ENCODE measurements at regions not wholly inside any gene's neighbourhood (a gene's known extent, or its start where the extent isn't known, plus 50 kb on each side); places are given as distances from the start of the nearest gene placed in this dataset.

DNA sequence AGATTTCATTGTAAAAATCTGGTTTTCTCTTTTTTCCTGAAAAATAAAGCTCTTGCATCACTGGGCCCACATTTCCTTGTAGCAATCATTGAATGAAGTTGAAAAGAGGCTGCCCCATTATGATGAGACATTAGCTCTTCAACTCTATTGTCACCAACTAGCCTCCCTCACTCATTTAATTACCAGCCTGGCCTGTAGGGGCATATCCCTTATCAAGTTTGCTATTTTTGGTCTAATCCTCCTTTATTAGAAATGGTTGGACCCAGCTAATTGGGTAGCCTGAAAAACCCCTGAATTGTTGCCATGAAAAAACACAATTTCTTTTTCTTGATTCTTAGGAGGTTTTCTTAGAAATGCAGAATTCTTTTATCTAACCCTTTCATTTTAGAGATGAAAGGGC lies 164.6 kb upstream of the CASK start:
- intact Hi-C loops (cut with micrococcal nuclease) = no loop called here
- no peak overlapping the region for H3K4me3 ChIP-seq
- TF ChIP-seq, protein P1, sequence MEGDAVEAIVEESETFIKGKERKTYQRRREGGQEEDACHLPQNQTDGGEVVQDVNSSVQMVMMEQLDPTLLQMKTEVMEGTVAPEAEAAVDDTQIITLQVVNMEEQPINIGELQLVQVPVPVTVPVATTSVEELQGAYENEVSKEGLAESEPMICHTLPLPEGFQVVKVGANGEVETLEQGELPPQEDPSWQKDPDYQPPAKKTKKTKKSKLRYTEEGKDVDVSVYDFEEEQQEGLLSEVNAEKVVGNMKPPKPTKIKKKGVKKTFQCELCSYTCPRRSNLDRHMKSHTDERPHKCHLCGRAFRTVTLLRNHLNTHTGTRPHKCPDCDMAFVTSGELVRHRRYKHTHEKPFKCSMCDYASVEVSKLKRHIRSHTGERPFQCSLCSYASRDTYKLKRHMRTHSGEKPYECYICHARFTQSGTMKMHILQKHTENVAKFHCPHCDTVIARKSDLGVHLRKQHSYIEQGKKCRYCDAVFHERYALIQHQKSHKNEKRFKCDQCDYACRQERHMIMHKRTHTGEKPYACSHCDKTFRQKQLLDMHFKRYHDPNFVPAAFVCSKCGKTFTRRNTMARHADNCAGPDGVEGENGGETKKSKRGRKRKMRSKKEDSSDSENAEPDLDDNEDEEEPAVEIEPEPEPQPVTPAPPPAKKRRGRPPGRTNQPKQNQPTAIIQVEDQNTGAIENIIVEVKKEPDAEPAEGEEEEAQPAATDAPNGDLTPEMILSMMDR (IDR thresholded peaks at IDR 0.05; ENCODE audit: borderline replicate concordance) = no peak
- no peak overlapping the region for H3K27ac ChIP-seq (replicated peaks)
- no peaks in the 10 kb centered on the region for H3K36me3 ChIP-seq
- no peaks in the 10 kb centered on the region for H3K27me3 ChIP-seq (ENCODE audit: low read depth)
- no peaks in the 10 kb centered on the region for H3K4me1 ChIP-seq
- H3K9me3 ChIP-seq (replicated peaks) = no peaks in the 10 kb centered on the region
- DNase-seq = no peak

DNA sequence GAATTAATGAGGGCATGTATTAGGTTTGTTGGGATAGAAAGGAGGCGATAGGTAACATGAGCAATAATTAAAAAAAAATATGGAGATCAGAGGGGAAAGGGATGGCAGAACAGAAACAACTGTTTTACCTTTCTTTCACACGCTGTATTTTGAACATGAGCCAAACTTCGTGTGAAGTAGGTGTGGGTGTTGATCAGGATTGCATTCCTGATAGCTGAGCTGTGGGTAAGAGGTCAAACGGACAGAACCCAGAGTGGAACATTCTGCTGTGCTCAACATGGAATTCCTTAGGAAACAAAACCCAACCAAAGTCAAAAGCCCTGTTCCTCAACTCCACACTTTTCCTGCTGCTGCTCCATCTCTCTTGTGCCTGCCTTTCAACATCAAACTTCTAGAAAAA lies 162.5 kb upstream of the CASK start:
- TF ChIP-seq, protein P1 (IDR thresholded peaks at IDR 0.05; ENCODE audit: borderline replicate concordance) = no peak
- no peaks in the 10 kb centered on the region for H3K9me3 ChIP-seq (replicated peaks)
- H3K36me3 ChIP-seq = no peaks in the 10 kb centered on the region
- no peaks in the 10 kb centered on the region for H3K27me3 ChIP-seq (ENCODE audit: low read depth)
- no peak overlapping the region for H3K27ac ChIP-seq (replicated peaks)
- no peaks in the 10 kb centered on the region for H3K4me1 ChIP-seq
- no peak for DNase-seq
- no peak overlapping the region for H3K4me3 ChIP-seq
- intact Hi-C loops (cut with micrococcal nuclease) = no loop called here

DNA sequence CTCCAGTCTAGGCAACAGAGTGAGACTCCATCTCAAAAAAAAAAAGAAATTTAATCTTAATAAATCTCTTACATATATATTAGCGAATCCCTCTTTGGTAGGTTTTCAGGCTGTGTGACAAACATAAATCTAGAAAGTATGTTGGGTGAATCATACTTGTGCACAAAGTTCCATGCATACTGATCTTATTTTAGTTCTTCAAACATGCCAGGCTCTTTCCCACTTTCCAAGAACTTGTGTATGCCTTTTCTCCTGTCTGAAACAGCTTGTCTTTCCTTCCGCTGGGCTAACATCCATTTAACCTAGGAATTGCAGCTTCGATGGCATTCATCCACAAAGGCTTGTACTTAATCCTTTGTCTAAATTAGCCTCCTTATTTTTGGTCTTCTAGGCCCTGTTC lies 156.6 kb upstream of the CASK start:
- no peaks in the 10 kb centered on the region for H3K9me3 ChIP-seq (replicated peaks)
- no peaks in the 10 kb centered on the region for H3K36me3 ChIP-seq
- no peaks in the 10 kb centered on the region for H3K4me1 ChIP-seq
- H3K27ac ChIP-seq (replicated peaks) = no peak overlapping the region
- intact Hi-C loops (cut with micrococcal nuclease) = no loop called here
- DNase-seq = no peak
- H3K27me3 ChIP-seq (ENCODE audit: low read depth) = no peaks in the 10 kb centered on the region
- H3K4me3 ChIP-seq = no peak overlapping the region
- TF ChIP-seq, protein P1 (IDR thresholded peaks at IDR 0.05; ENCODE audit: borderline replicate concordance) = no peak

DNA sequence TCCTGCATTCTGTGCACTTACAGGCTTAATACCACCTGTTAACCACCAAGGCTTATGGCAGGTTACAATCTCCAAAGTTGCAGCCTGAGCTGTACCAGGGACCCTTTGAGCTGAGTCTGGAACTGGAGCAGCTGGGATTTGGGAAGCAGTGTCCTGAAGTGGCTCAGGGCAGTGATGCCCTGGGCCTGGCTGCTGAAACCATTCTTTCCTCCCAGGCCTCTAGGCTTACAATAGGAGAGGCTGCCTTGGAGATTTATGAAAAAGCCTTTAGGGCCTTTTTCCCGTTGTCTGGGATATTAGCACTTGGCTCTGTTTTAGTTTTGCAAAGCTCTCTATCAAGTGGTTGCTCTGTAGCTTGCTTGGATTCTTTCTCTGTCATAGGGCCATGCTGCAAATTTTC lies 154.3 kb upstream of the CASK start:
- TF ChIP-seq, protein P1 (IDR thresholded peaks at IDR 0.05; ENCODE audit: borderline replicate concordance) = no peak
- H3K36me3 ChIP-seq = no peaks in the 10 kb centered on the region
- H3K4me1 ChIP-seq = no peaks in the 10 kb centered on the region
- intact Hi-C loops (cut with micrococcal nuclease) = no loop called here
- H3K27ac ChIP-seq (replicated peaks) = no peak overlapping the region
- no peak for DNase-seq
- no peak overlapping the region for H3K4me3 ChIP-seq
- no peaks in the 10 kb centered on the region for H3K27me3 ChIP-seq (ENCODE audit: low read depth)
- no peaks in the 10 kb centered on the region for H3K9me3 ChIP-seq (replicated peaks)

DNA sequence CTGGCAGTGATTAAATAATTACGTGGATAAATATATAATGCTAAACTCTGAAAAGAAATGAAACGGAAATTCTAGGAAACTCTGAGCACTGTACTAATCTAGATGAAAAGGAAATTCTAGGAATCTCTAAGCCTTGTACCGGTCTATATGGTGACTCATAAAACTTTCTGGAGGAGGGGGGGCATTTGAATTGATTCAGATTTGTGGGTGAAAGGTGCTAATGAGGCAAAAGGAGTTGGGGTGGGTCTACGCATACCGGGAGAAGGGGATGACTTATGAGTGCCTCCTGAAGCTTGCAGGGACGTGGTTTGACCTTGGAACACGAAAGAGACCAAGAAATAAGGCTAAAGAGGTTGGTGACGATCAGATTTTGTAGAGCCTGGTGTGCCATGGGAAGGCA lies 151.7 kb upstream of the CASK start:
- Histone ChIP-seq H3K36me3 (no peaks in the 10 kb centered on the region), H3K27ac (replicated peaks) (no peak overlapping the region), H3K9me3 (replicated peaks) (no peaks in the 10 kb centered on the region), H3K4me3 (no peak overlapping the region), H3K4me1 (no peaks in the 10 kb centered on the region), H3K27me3 (ENCODE audit: low read depth) (no peaks in the 10 kb centered on the region)
- TF ChIP-seq, protein P1 (IDR thresholded peaks at IDR 0.05; ENCODE audit: borderline replicate concordance) = no peak
- no peak for DNase-seq
- intact Hi-C loops (cut with micrococcal nuclease) = no loop called here

DNA sequence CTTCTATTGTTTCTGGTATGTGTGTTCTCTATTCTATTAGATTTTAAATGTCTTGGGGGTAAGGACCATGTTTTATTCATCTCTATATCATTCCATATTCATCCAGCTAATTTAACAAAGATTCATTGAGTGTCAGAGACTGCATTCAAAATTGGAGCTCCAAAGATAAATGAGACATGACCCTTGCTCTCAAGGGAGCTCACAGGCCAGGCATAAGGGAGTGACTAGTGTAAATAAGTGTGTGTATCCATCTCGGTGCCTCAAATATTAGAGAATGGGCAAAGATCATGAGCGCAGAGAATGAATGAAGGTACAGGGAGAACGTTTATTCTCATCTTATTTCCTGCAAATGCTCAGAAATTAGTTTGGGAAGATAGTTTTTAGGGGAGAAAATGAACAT lies 150.1 kb upstream of the CASK start:
- no peak for DNase-seq
- no peaks in the 10 kb centered on the region for H3K27me3 ChIP-seq (ENCODE audit: low read depth)
- TF ChIP-seq, protein P1 (IDR thresholded peaks at IDR 0.05; ENCODE audit: borderline replicate concordance) = no peak
- no peak overlapping the region for H3K4me3 ChIP-seq
- H3K9me3 ChIP-seq (replicated peaks) = no peaks in the 10 kb centered on the region
- H3K4me1 ChIP-seq = no peaks in the 10 kb centered on the region
- H3K27ac ChIP-seq (replicated peaks) = no peak overlapping the region
- no peaks in the 10 kb centered on the region for H3K36me3 ChIP-seq
- intact Hi-C loops (cut with micrococcal nuclease) = no loop called here
